ENCODE measurements at regions not wholly inside any gene's neighbourhood (a gene's known extent, or its start where the extent isn't known, plus 50 kb on each side); places are given as distances from the start of the nearest gene placed in this dataset.
"Not testable (repeated sequence)": the region's sequence is repeated elsewhere in the genome, so short reads cannot be mapped to it uniquely, and the experiment has no call there.

DNA sequence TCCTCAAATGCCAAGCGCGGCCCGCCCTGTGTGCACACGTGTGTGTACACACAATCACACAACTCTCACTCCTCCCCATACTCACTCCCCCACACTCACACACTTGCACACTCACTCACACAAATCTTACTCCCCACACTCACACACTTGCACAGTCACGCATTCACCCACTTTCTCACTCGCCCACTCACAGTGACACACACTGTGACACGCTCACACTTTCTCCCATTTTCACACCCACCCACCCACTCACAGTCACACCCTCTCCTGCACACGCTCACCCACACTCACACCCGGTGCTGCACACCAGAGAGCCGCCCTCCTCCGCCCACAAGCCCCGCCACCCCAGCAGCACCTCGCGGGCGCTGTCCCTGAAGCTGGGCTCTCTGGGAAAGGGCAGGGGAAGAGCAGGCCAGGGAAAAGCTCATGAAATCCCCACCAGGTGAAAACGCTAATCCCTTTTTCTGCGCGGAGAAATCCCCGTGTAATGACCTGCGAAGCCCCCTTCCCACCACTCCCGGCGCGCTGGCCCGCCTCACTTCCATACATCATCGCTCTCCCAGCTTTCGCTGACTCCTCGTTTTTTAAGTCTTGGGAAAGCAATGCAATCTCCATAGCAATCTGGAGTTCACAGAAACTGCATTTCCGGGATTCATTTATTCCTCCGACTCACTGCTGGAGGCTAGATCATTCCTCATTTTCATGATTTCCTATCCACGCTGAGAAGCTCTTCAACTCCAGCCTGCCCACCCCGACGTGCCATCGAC, 211.6 kb upstream of the LRRC61 start:
- H3K27ac ChIP-seq (ENCODE audit: low read length); H3K36me3 ChIP-seq (ENCODE audit: control insufficient read depth in 2 of 2, extremely low read depth in 1 of 2, insufficient read depth in 1 of 2, low read length in 1 of 2); ATAC-seq (replicated peaks in 1 of 4); DNase-seq; H3K9me3 ChIP-seq; H3K4me3 ChIP-seq (ENCODE audit: control insufficient read depth in 1 of 2, extremely low read depth in 1 of 2, low read length in 1 of 2); H3K27ac Mint-ChIP-seq; H3K4me1 ChIP-seq (ENCODE audit: control insufficient read depth in 1 of 2, extremely low read depth in 1 of 2, insufficient read depth in 2 of 2, low read length in 2 of 2); CTCF ChIA-PET; POLR2A ChIA-PET; H3K4me3 Mint-ChIP-seq; H3K9me3 Mint-ChIP-seq; H3K36me3 Mint-ChIP-seq; H3K27me3 ChIP-seq (replicated peaks in 1 of 2; ENCODE audit: control insufficient read depth in 2 of 2, extremely low read depth in 1 of 2, insufficient read depth in 2 of 2, low read length in 1 of 2); H3K4me1 Mint-ChIP-seq: not testable (repeated sequence)
- peaks cover 5 to 14% of the 10 kb centered on the region in 2 donors for H3K27me3 Mint-ChIP-seq
- no CpG with 5 or more reads among the region's 33 CpGs for WGBS (ENCODE audit: insufficient coverage)

DNA sequence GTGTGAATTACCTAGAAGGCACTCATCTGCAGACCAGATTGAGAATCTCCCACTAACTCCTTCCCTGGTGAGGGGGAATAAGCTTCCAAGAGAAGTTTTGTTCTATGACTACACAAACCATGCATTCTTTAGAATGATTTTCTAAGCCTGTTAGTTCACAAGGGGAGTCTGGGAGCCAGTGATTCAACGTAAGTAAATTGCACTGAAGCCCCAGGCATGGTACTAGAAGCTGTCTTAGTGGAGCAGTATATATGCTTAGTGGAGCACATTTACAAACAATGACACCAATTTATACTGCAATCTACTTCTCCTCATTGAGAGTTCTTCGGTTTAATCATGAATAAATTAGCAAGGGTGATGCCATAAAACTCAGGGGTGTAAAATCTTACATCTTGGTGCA, 209.9 kb upstream of the LRRC61 start:
- WGBS (ENCODE audit: insufficient coverage) = no CpG with 5 or more reads among the region's 2 CpGs

DNA sequence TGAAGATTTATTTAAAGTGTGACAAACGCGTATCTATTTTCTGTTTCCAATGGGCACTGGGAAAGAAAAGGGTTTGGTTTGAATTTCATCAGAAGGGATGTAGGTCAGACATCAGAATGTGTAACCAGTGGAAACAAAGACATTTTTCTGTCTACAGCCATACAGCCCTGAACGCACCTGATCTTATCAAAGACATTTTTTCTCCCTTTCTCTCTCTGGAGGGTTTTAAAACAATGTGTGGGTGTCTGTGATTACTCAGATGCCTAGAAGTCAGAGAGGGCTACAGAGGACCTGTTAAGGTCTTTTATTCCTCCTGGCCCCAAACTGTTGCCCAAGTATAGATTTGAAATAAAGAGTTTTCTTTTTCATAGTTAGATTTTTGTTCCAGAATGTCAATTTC, 208.6 kb upstream of the LRRC61 start:
- H3K4me1 Mint-ChIP-seq; CTCF ChIA-PET; H3K9me3 Mint-ChIP-seq; H3K4me3 Mint-ChIP-seq; H3K4me3 ChIP-seq (ENCODE audit: control insufficient read depth in 1 of 2, extremely low read depth in 1 of 2, low read length in 1 of 2); H3K4me1 ChIP-seq (ENCODE audit: control insufficient read depth in 1 of 2, extremely low read depth in 1 of 2, insufficient read depth in 2 of 2, low read length in 2 of 2); DNase-seq; H3K36me3 Mint-ChIP-seq; H3K36me3 ChIP-seq (ENCODE audit: control insufficient read depth in 2 of 2, extremely low read depth in 1 of 2, insufficient read depth in 1 of 2, low read length in 1 of 2); H3K27ac Mint-ChIP-seq; H3K9me3 ChIP-seq; POLR2A ChIA-PET; H3K27ac ChIP-seq (ENCODE audit: low read length); H3K27me3 ChIP-seq (replicated peaks in 1 of 2; ENCODE audit: control insufficient read depth in 2 of 2, extremely low read depth in 1 of 2, insufficient read depth in 2 of 2, low read length in 1 of 2); ATAC-seq (replicated peaks in 1 of 4): not testable (repeated sequence)
- 10% methylated on average over 2 of the region's 3 CpGs for WGBS (ENCODE audit: insufficient coverage)
- H3K27me3 Mint-ChIP-seq = peaks cover 9 to 22% of the 10 kb centered on the region in 2 donors

More for the DNA sequence above, 209.9 kb upstream of the LRRC61 start:
- H3K27ac Mint-ChIP-seq; H3K36me3 Mint-ChIP-seq; H3K4me3 ChIP-seq (ENCODE audit: control insufficient read depth in 1 of 2, extremely low read depth in 1 of 2, low read length in 1 of 2); H3K27ac ChIP-seq (ENCODE audit: low read length); H3K27me3 ChIP-seq (replicated peaks in 1 of 2; ENCODE audit: control insufficient read depth in 2 of 2, extremely low read depth in 1 of 2, insufficient read depth in 2 of 2, low read length in 1 of 2); DNase-seq; H3K4me1 ChIP-seq (ENCODE audit: control insufficient read depth in 1 of 2, extremely low read depth in 1 of 2, insufficient read depth in 2 of 2, low read length in 2 of 2); H3K9me3 Mint-ChIP-seq; H3K36me3 ChIP-seq (ENCODE audit: control insufficient read depth in 2 of 2, extremely low read depth in 1 of 2, insufficient read depth in 1 of 2, low read length in 1 of 2); CTCF ChIA-PET; H3K4me3 Mint-ChIP-seq; H3K9me3 ChIP-seq; ATAC-seq (replicated peaks in 1 of 4); POLR2A ChIA-PET; H3K4me1 Mint-ChIP-seq: not testable (repeated sequence)
- H3K27me3 Mint-ChIP-seq = peaks cover 9 to 17% of the 10 kb centered on the region in 2 donors

DNA sequence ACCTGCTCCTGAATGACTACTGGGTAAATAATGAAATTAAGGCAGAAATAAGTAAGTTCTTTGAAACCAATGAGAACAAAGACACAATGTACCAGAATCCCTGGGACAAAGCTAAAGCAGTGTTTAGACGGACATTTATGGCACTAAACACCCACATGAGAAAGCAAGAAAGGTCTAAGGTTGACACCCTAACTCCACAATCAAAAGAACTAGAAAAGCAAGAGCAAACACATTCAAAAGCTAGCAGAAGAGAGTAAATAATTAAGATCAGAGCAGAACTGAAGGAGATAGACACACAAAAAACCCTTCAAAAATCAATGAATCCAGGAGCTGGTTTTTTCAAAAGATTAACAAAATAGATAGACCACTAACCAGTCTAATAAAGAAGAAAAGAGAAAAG, 203.2 kb upstream of the LRRC61 start:
- H3K9me3 ChIP-seq; H3K4me3 ChIP-seq (ENCODE audit: control insufficient read depth in 1 of 2, extremely low read depth in 1 of 2, low read length in 1 of 2); H3K27ac Mint-ChIP-seq; H3K27ac ChIP-seq (ENCODE audit: low read length); DNase-seq; H3K27me3 ChIP-seq (replicated peaks in 1 of 2; ENCODE audit: control insufficient read depth in 2 of 2, extremely low read depth in 1 of 2, insufficient read depth in 2 of 2, low read length in 1 of 2); H3K4me1 Mint-ChIP-seq; H3K36me3 ChIP-seq (ENCODE audit: control insufficient read depth in 2 of 2, extremely low read depth in 1 of 2, insufficient read depth in 1 of 2, low read length in 1 of 2); H3K4me1 ChIP-seq (ENCODE audit: control insufficient read depth in 1 of 2, extremely low read depth in 1 of 2, insufficient read depth in 2 of 2, low read length in 2 of 2); CTCF ChIA-PET; ATAC-seq (replicated peaks in 1 of 4); POLR2A ChIA-PET; H3K4me3 Mint-ChIP-seq: not testable (repeated sequence)
- no CpG with 5 or more reads among the region's 1 CpG for WGBS (ENCODE audit: insufficient coverage)
- peaks cover 6 to 14% of the 10 kb centered on the region in 2 donors for H3K27me3 Mint-ChIP-seq
- peaks cover 5 to 12% (median 10%) of the 10 kb centered on the region in 3 donors for H3K9me3 Mint-ChIP-seq
- H3K36me3 Mint-ChIP-seq = peaks cover 15% of the 10 kb centered on the region

DNA sequence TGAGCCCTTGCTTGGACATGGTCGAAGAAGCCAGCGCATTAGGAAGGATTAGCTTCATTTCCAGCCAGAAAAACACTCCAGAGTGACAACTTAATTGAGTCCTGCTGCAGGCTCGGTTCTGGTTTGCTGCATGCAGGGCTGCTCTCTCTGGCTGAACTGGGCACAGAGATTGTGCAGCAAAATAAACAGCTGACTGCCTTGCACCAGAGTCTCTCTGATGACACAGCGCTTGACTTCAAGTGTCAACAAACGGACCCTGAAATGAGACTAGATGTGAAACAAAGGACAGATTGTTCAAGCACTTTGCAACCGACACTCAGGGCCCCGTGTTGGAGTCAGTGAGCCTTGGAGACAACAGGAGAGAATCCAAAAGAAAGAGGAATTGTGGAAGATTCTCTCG, 197.3 kb upstream of the LRRC61 start:
- H3K4me3 Mint-ChIP-seq; H3K4me1 ChIP-seq (ENCODE audit: control insufficient read depth in 1 of 2, extremely low read depth in 1 of 2, insufficient read depth in 2 of 2, low read length in 2 of 2); H3K4me3 ChIP-seq (ENCODE audit: control insufficient read depth in 1 of 2, extremely low read depth in 1 of 2, low read length in 1 of 2); H3K4me1 Mint-ChIP-seq; H3K36me3 Mint-ChIP-seq; ATAC-seq (replicated peaks in 1 of 4); H3K9me3 ChIP-seq; POLR2A ChIA-PET; H3K27me3 ChIP-seq (replicated peaks in 1 of 2; ENCODE audit: control insufficient read depth in 2 of 2, extremely low read depth in 1 of 2, insufficient read depth in 2 of 2, low read length in 1 of 2); H3K36me3 ChIP-seq (ENCODE audit: control insufficient read depth in 2 of 2, extremely low read depth in 1 of 2, insufficient read depth in 1 of 2, low read length in 1 of 2); H3K27me3 Mint-ChIP-seq; H3K9me3 Mint-ChIP-seq; H3K27ac Mint-ChIP-seq; CTCF ChIA-PET; DNase-seq; H3K27ac ChIP-seq (ENCODE audit: low read length): not testable (repeated sequence)
- 94% methylated on average over 5 of the region's 8 CpGs for WGBS (ENCODE audit: insufficient coverage)

DNA sequence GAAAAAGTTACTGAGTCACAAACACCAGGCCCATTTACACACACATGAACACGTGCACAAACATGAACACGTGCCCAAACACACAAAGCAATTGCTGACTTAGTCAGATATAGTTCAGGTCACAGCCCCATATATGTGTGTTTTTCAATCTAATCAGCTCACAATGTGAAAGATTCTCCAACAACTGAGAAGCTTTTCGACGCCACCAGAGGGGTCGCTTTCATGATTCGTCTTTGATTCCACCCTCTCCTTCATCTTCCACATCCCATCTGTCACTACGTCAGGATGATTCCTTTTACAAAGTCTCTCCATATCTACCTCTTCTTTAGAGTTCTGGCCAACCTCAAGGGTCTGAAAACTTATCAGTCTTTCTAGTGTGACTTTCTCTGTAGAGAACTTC, 188.7 kb upstream of the LRRC61 start:
- not testable (repeated sequence) for ATAC-seq (replicated peaks in 1 of 4)
- WGBS (ENCODE audit: insufficient coverage) = 93% methylated on average over 7 of the region's 7 CpGs

DNA sequence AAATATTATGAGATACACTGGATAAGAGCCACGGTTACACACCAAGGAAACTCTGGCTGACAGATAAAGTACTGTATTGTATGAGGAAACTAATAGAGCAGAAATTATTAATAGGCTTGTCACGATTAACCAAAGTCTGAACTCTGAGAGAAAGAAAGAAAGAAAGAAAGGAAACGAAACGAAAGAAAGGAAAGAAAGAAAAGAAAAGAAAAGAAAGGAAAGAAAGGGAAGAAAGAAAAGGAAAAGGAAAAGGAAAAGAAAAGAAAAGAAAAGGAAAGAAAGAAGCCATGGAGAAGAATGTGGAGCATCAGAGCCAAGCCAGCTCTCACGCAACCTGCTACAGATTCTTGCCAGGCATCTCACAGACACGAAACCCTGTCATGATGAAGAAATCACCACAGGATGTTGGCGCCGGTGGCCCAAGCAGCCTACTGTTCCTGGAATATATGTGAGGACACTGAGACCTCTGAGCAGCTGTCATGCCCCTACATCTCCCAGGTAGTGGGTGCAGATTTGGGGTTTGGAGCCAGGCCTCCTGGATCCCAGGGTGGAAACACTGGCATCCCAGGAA, 187.4 kb upstream of the LRRC61 start:
- CTCF ChIA-PET = not testable (repeated sequence)

More for the DNA sequence above, 188.7 kb upstream of the LRRC61 start:
- H3K4me3 ChIP-seq (ENCODE audit: control insufficient read depth in 1 of 2, extremely low read depth in 1 of 2, low read length in 1 of 2); H3K4me1 ChIP-seq (ENCODE audit: control insufficient read depth in 1 of 2, extremely low read depth in 1 of 2, insufficient read depth in 2 of 2, low read length in 2 of 2); H3K4me3 Mint-ChIP-seq; H3K27ac Mint-ChIP-seq; H3K9me3 ChIP-seq; H3K36me3 ChIP-seq (ENCODE audit: control insufficient read depth in 2 of 2, extremely low read depth in 1 of 2, insufficient read depth in 1 of 2, low read length in 1 of 2); H3K27me3 Mint-ChIP-seq; POLR2A ChIA-PET; H3K4me1 Mint-ChIP-seq; CTCF ChIA-PET; H3K9me3 Mint-ChIP-seq; H3K27me3 ChIP-seq (replicated peaks in 1 of 2; ENCODE audit: control insufficient read depth in 2 of 2, extremely low read depth in 1 of 2, insufficient read depth in 2 of 2, low read length in 1 of 2); H3K36me3 Mint-ChIP-seq; DNase-seq; H3K27ac ChIP-seq (ENCODE audit: low read length): not testable (repeated sequence)

More for the DNA sequence above, 187.4 kb upstream of the LRRC61 start:
- H3K27ac Mint-ChIP-seq; H3K27me3 Mint-ChIP-seq; H3K27me3 ChIP-seq (replicated peaks in 1 of 2; ENCODE audit: control insufficient read depth in 2 of 2, extremely low read depth in 1 of 2, insufficient read depth in 2 of 2, low read length in 1 of 2); H3K36me3 Mint-ChIP-seq; ATAC-seq (replicated peaks in 1 of 4); H3K4me1 ChIP-seq (ENCODE audit: control insufficient read depth in 1 of 2, extremely low read depth in 1 of 2, insufficient read depth in 2 of 2, low read length in 2 of 2); H3K4me1 Mint-ChIP-seq; DNase-seq; H3K4me3 Mint-ChIP-seq; H3K9me3 Mint-ChIP-seq; H3K4me3 ChIP-seq (ENCODE audit: control insufficient read depth in 1 of 2, extremely low read depth in 1 of 2, low read length in 1 of 2); H3K9me3 ChIP-seq; H3K36me3 ChIP-seq (ENCODE audit: control insufficient read depth in 2 of 2, extremely low read depth in 1 of 2, insufficient read depth in 1 of 2, low read length in 1 of 2); H3K27ac ChIP-seq (ENCODE audit: low read length); POLR2A ChIA-PET: not testable (repeated sequence)
- WGBS (ENCODE audit: insufficient coverage) = 100% methylated on average over 2 of the region's 8 CpGs
